CD14-positive monocyte (primary cell): ENCODE measurements at regions not wholly inside any gene's neighbourhood (a gene's known extent, or its start where the extent isn't known, plus 50 kb on each side); places are given as distances from the start of the nearest gene placed in this dataset.

Source experiments
- DNase-seq, 3 donors: peaks; one replicate each; pipeline ENCODE4 v3.0.0-alpha.2; 2011 to 2022
- H2AFZ ChIP-seq: 2 replicates; pipeline ENCODE4 v1.6.0; 2012; ENCODE audit warnings: mild to moderate bottlenecking, low read depth, low read length, inconsistent platforms; ENCODE audit not compliant: insufficient read depth, poor library complexity, severe bottlenecking
- H3K27ac ChIP-seq, 2 donors: 1 replicate in 1 of 2; 2 replicates in 1 of 2; pipeline ENCODE4 v1.5.1; 2012 to 2013; ENCODE audit warnings: low read length in 2 of 2, control low read depth in 1 of 2, inconsistent platforms in 1 of 2, low read depth in 1 of 2, mild to moderate bottlenecking in 1 of 2
- H3K27me3 ChIP-seq, 2 donors: one replicate each; pipeline versions ENCODE4 v1.6.0 to v1.6.1; 2011 to 2013; ENCODE audit warnings: low read length in 2 of 2; ENCODE audit not compliant: control insufficient read depth in 2 of 2, insufficient read depth in 2 of 2
- H3K36me3 ChIP-seq, 2 donors: replicated peaks in 1 of 2; 1 replicate in 1 of 2; 2 replicates in 1 of 2; pipeline versions ENCODE4 v1.5.1 to v1.6.1; 2012 to 2013; ENCODE audit warnings: low read length in 2 of 2, control low read depth in 1 of 2, inconsistent platforms in 1 of 2, mild to moderate bottlenecking in 1 of 2; ENCODE audit not compliant: insufficient read depth in 2 of 2, control insufficient read depth in 1 of 2
- H3K4me1 ChIP-seq, 2 donors: 1 replicate in 1 of 2; 2 replicates in 1 of 2; pipeline versions ENCODE4 v1.5.1 to v1.6.1; 2012 to 2013; ENCODE audit warnings: low read length in 2 of 2, control low read depth in 1 of 2, inconsistent platforms in 1 of 2, mild to moderate bottlenecking in 1 of 2, moderate library complexity in 1 of 2; ENCODE audit not compliant: insufficient read depth in 2 of 2, control insufficient read depth in 1 of 2
- H3K4me2 ChIP-seq: replicated peaks from 2 replicates; pipeline ENCODE3; 2012; ENCODE audit warnings: low read length, moderate library complexity, mild to moderate bottlenecking; ENCODE audit not compliant: poor library complexity, severe bottlenecking; ENCODE audit errors: extremely low read depth
- H3K4me3 ChIP-seq, 3 experiments: fragments of 200-600 bp in 1 of 3; sonication (generic) in 1 of 3; replicated peaks in 1 of 3; 1 replicate in 2 of 3; 2 replicates in 1 of 3; pipeline ENCODE4 v1.5.1; 2011 to 2013; ENCODE audit warnings: low read length in 3 of 3, mild to moderate bottlenecking in 3 of 3, control low read depth in 2 of 3, low read depth in 2 of 3, inconsistent platforms in 1 of 3, moderate library complexity in 1 of 3
- H3K79me2 ChIP-seq: 2 replicates; pipeline ENCODE4 v1.6.0; 2012; ENCODE audit warnings: mild to moderate bottlenecking, control low read depth, inconsistent platforms, low read length, moderate library complexity; ENCODE audit not compliant: insufficient read depth
- H3K9ac ChIP-seq: 2 replicates; pipeline ENCODE4 v1.6.0; 2017; ENCODE audit warnings: low read length, mild to moderate bottlenecking; ENCODE audit not compliant: insufficient read depth, poor library complexity, severe bottlenecking
- H3K9me3 ChIP-seq, 2 donors: replicated peaks in 1 of 2; 1 replicate in 1 of 2; 2 replicates in 1 of 2; pipeline versions ENCODE4 v1.5.1 to v1.6.1; 2012 to 2013; ENCODE audit warnings: low read length in 2 of 2, control low read depth in 1 of 2; ENCODE audit not compliant: control insufficient read depth in 1 of 2, insufficient read depth in 1 of 2
- H4K20me1 ChIP-seq: 2 replicates; pipeline ENCODE4 v1.6.0; 2012; ENCODE audit warnings: mild to moderate bottlenecking, low read length, control low read depth, moderate library complexity; ENCODE audit not compliant: insufficient read depth
- H3K27ac Mint-ChIP-seq, 7 donors: one replicate each; pipeline ENCODE4 v1.8.0; 2020; ENCODE audit warnings: mild to moderate bottlenecking in 7 of 7, mixed read lengths in 7 of 7, moderate library complexity in 6 of 7, inconsistent platforms in 2 of 7
- H3K27me3 Mint-ChIP-seq, 3 donors: one replicate each; pipeline ENCODE4 v1.8.0; 2021 to 2022; ENCODE audit warnings: low read depth in 3 of 3, mild to moderate bottlenecking in 3 of 3, mixed read lengths in 3 of 3, moderate library complexity in 3 of 3, inconsistent platforms in 1 of 3
- H3K36me3 Mint-ChIP-seq, 2 donors: one replicate each; pipeline ENCODE4 v1.8.0; 2020; ENCODE audit warnings: mixed read lengths in 2 of 2, inconsistent platforms in 1 of 2, mild to moderate bottlenecking in 1 of 2
- H3K4me1 Mint-ChIP-seq: one replicate; pipeline ENCODE4 v1.8.0; 2020; ENCODE audit warnings: mild to moderate bottlenecking, mixed read lengths
- H3K4me3 Mint-ChIP-seq, 2 donors: one replicate each; pipeline ENCODE4 v1.8.0; 2020; ENCODE audit warnings: mild to moderate bottlenecking in 2 of 2, mixed read lengths in 2 of 2, moderate library complexity in 1 of 2
- H3K9me3 Mint-ChIP-seq, 7 donors: one replicate each; pipeline ENCODE4 v1.8.0; 2020 to 2022; ENCODE audit warnings: mixed read lengths in 7 of 7, mild to moderate bottlenecking in 6 of 7, moderate library complexity in 6 of 7, inconsistent platforms in 2 of 7
- CTCF ChIP-seq: fragments of 200-600 bp; IDR thresholded peaks from one replicate; pipeline ENCODE4 v1.8.0; 2022; ENCODE audit warnings: antibody characterized with exemption, mild to moderate bottlenecking
- WGBS: methylation state at CpG from one replicate; pipeline ENCODE4 v1.1.5; 2013; ENCODE audit warnings: missing lambda C conversion rate; ENCODE audit not compliant: insufficient coverage; 5-methylcytosine and 5-hydroxymethylcytosine counted together
- intact Hi-C, 2 donors: fragments of 100-400 bp; cut with micrococcal nuclease; formaldehyde crosslinking; loops; one replicate each; pipeline versions ENCODE4 v1.15.0 to v1.15.1; 2023

GRCh38 chr16:89037261-89038152, 56.1 kb upstream of the ACSF3 start:
- Mint-ChIP-seq H3K27ac (peak overlapping the region in 1 of 7 donors; percentile 22), H3K4me3 (peak overlapping the region in 1 of 2 donors; percentile 57), H3K9me3 (peaks cover 0 to 3% (median 0%) of the 10 kb centered on the region in 7 donors), H3K36me3 (peaks cover 0 to 6% of the 10 kb centered on the region in 2 donors), H3K27me3 (peaks cover 11 to 20% (median 14%) of the 10 kb centered on the region in 3 donors), H3K4me1 (peaks cover 14% of the 10 kb centered on the region)
- H3K9me3 ChIP-seq = no peaks in the 10 kb centered on the region
- no peak overlapping the region for H2AFZ ChIP-seq
- no peak overlapping the region for H3K9ac ChIP-seq
- H3K27me3 ChIP-seq = peaks cover 0 to 4% of the 10 kb centered on the region in 2 donors
- H3K4me1 ChIP-seq = peaks cover 12 to 15% of the 10 kb centered on the region in 2 donors
- H3K79me2 ChIP-seq = no peaks in the 10 kb centered on the region
- intact Hi-C loops = loop anchor here (10.0 kb wide), 1 partner anchor 93 kb away; no protein-coding TSS in a partner anchor
- 46% methylated on average over 27 of the region's 30 CpGs for WGBS
- TF ChIP-seq CTCF = no peak
- no peaks in the 10 kb centered on the region for H4K20me1 ChIP-seq
- no peaks in the 10 kb centered on the region for H3K36me3 ChIP-seq
- H3K4me2 ChIP-seq = no peak overlapping the region
- DNase-seq = peak in 1 of 3 donors; percentile 7
- H3K27ac ChIP-seq = no peak overlapping the region
- H3K4me3 ChIP-seq = no peak overlapping the region

- Mint-ChIP-seq H3K27me3 (peaks cover 9 to 21% (median 13%) of the 10 kb centered on the region in 3 donors), H3K36me3 (peaks cover 0 to 6% of the 10 kb centered on the region in 2 donors), H3K4me1 (peaks cover 7% of the 10 kb centered on the region), H3K4me3 (peak overlapping the region in 1 of 2 donors; percentile 57), H3K27ac (no peak overlapping the region), H3K9me3 (peaks cover 0 to 3% (median 0%) of the 10 kb centered on the region in 7 donors)
- Histone ChIP-seq H3K4me3 (no peak overlapping the region), H3K9ac (no peak overlapping the region), H3K9me3 (no peaks in the 10 kb centered on the region), H3K27me3 (peaks cover 0 to 4% of the 10 kb centered on the region in 2 donors), H3K4me1 (peaks cover 5 to 8% of the 10 kb centered on the region in 2 donors), H3K27ac (no peak overlapping the region), H4K20me1 (no peaks in the 10 kb centered on the region), H2AFZ (no peak overlapping the region), H3K79me2 (no peaks in the 10 kb centered on the region), H3K36me3 (no peaks in the 10 kb centered on the region), H3K4me2 (no peak overlapping the region)
- 42% methylated on average over 12 of the region's 24 CpGs for WGBS
- DNase-seq = no peak
- TF ChIP-seq CTCF = no peak
- intact Hi-C loops = loop anchor here (10.0 kb wide), 1 partner anchor 93 kb away; no protein-coding TSS in a partner anchor
Measured at GRCh38 chr16:89038221-89038721, 55.4 kb upstream of the ACSF3 start.
